ENCODE measurements at regions not wholly inside any gene's neighbourhood (a gene's known extent, or its start where the extent isn't known, plus 50 kb on each side); places are given as distances from the start of the nearest gene placed in this dataset.

- WGBS (ENCODE audit: insufficient coverage, low coverage, missing lambda C conversion rate) = 0% methylated on average over 5 of the region's 5 CpGs
- intact Hi-C loops (cut with micrococcal nuclease) (no loop called here), in situ Hi-C loops (cut with MboI) (no loop called here)
- no peaks in the 10 kb centered on the region for H3K36me3 ChIP-seq (ENCODE audit: control insufficient read depth, insufficient read depth, low read length)
- no peak for DNase-seq (ENCODE audit: extremely low read depth in 1 of 4, low spot score in 3 of 4)
- no peak overlapping the region for H3K9ac ChIP-seq (ENCODE audit: insufficient read depth in 1 of 2, low read depth in 2 of 2, low read length in 2 of 2)
- no peaks in the 10 kb centered on the region for H3K79me2 ChIP-seq (ENCODE audit: control insufficient read depth, insufficient read depth, low read length)
- no peaks in the 10 kb centered on the region for H3K9me1 ChIP-seq (ENCODE audit: control insufficient read depth, insufficient read depth, low read length)
- H3K27ac ChIP-seq (ENCODE audit: extremely low read depth, low read depth, low read length) = no peak overlapping the region
- no peak for ATAC-seq
- H3K9me3 ChIP-seq (replicated peaks; ENCODE audit: control insufficient read depth, insufficient read depth, low read depth, low read length) = no peaks in the 10 kb centered on the region
- CTCF ChIA-PET (ENCODE audit: low intra/inter-chr PET ratio) = no interaction called here
- POLR2A ChIA-PET = no interaction called here
- BruUV-seq (replicated peaks) = no TSS peak
- no peaks in the 10 kb centered on the region for H3K4me1 ChIP-seq (replicated peaks in 1 of 2; ENCODE audit: control insufficient read depth in 2 of 2, insufficient read depth in 2 of 2, low read length in 2 of 2)
- H3K4me2 ChIP-seq (ENCODE audit: insufficient read depth, low read length) = no peak overlapping the region
- H3K27me3 ChIP-seq (ENCODE audit: control insufficient read depth in 2 of 2, insufficient read depth in 2 of 2, low read length in 2 of 2) = peaks cover 0 to 23% of the 10 kb centered on the region in 2 experiments; a peak in 3 of 5 replicates
- no peak for FAIRE-seq
- no peak overlapping the region for H3K4me3 ChIP-seq
- no peaks in the 10 kb centered on the region for H4K20me1 ChIP-seq (replicated peaks; ENCODE audit: control insufficient read depth, insufficient read depth, low read length)
- H2AFZ ChIP-seq (ENCODE audit: low read depth, low read length) = no peak overlapping the region
- TF ChIP-seq ZNF696 (CRISPR knock-in tag; conservative IDR thresholded peaks at IDR 0.05) (no peak), BACH1 (tag; IDR thresholded peaks at IDR 0.05) (no peak), ELF2 (CRISPR knock-in tag; IDR thresholded peaks at IDR 0.05) (no peak), ZHX1 (conservative IDR thresholded peaks at IDR 0.05; ENCODE audit: low read length) (no peak), CEBPZ (IDR thresholded peaks at IDR 0.05; ENCODE audit: borderline replicate concordance, low read depth, low read length) (no peak), E4F1 (CRISPR knock-in tag; IDR thresholded peaks at IDR 0.05; ENCODE audit: borderline replicate concordance) (no peak), EP400 (IDR thresholded peaks at IDR 0.05) (no peak), ZNF311 (CRISPR knock-in tag; IDR thresholded peaks at IDR 0.05) (no peak), ETS1 (conservative IDR thresholded peaks at IDR 0.05; ENCODE audit: control insufficient read depth, low read depth, low read length) (no peak), RBM39 (optimal IDR thresholded peaks at IDR 0.05; ENCODE audit: low read depth, low read length) (no peak)
These were observed 189.8 kb downstream of the INSIG2 start for GRCh38 chr2:118278046-118278445.

Data from K562 (cell line).